ENCODE measurements at regions not wholly inside any gene's neighbourhood (a gene's known extent, or its start where the extent isn't known, plus 50 kb on each side); places are given as distances from the start of the nearest gene placed in this dataset.

DNA sequence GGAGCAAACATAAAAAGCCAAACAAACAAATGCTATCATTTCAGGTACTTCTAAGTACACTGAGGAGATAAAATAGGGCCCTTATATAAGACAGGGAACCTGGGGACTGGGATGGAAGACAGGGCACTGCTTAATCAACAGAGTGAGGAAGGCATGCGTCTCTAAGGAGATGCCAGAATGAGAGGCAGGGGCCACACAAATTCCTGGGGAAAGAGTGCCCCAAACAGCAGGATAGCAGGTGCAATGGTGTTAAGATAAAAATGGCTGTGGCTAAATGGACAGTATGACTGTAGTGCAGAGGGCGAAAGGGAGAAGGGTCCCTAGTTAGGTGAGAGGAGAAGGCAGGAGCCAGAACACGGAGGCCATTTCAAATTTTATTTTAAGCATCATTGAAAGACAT, 113.9 kb downstream of the ZBTB18 start:
- intact Hi-C loops (cut with DNase I), result no loop called here
- Histone ChIP-seq H3K4me1 (peaks cover 13 to 21% (median 16%) of the 10 kb centered on the region in 4 donors), H3K27me3 (no peaks in the 10 kb centered on the region), H3K36me3 (no peaks in the 10 kb centered on the region), H3K9me3 (no peaks in the 10 kb centered on the region), H3K4me3 (no peak overlapping the region), H3K27ac (replicated peaks in 1 of 4) (no peak overlapping the region)
- 93% methylated on average over 3 of the region's 3 CpGs for WGBS
- TF ChIP-seq EP300 (IDR thresholded peaks at IDR 0.05), result no peak
- no peak for TF ChIP-seq POLR2A (IDR thresholded peaks at IDR 0.05; ENCODE audit: low read depth)
- TF ChIP-seq POLR2AphosphoS5 (IDR thresholded peaks at IDR 0.05), result no peak
- TF ChIP-seq, protein P1, sequence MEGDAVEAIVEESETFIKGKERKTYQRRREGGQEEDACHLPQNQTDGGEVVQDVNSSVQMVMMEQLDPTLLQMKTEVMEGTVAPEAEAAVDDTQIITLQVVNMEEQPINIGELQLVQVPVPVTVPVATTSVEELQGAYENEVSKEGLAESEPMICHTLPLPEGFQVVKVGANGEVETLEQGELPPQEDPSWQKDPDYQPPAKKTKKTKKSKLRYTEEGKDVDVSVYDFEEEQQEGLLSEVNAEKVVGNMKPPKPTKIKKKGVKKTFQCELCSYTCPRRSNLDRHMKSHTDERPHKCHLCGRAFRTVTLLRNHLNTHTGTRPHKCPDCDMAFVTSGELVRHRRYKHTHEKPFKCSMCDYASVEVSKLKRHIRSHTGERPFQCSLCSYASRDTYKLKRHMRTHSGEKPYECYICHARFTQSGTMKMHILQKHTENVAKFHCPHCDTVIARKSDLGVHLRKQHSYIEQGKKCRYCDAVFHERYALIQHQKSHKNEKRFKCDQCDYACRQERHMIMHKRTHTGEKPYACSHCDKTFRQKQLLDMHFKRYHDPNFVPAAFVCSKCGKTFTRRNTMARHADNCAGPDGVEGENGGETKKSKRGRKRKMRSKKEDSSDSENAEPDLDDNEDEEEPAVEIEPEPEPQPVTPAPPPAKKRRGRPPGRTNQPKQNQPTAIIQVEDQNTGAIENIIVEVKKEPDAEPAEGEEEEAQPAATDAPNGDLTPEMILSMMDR (IDR thresholded peaks at IDR 0.05), result no peak
- no peak for DNase-seq (ENCODE audit: extremely low spot score)

DNA sequence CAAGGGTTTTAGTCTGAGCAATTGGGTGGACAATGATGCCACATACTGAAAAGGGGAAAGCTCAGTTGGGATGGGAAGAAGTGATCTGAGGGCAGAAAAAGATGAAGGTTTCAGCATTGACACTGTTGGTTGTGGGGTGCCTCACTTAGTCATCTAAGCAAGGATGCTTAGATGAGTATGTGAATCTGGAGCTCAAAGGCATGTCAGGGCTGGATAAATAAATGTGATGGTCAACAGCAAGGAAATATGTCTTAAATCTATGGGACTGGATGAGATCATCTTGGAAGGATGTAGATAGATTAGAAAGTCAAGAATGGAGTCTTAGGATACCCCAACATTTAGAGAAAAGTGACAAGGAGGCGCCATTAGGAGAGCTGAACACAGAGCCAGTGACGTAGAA, 114.6 kb downstream of the ZBTB18 start:
- Histone ChIP-seq H3K27ac (replicated peaks in 1 of 4) (no peak overlapping the region), H3K4me3 (no peak overlapping the region), H3K27me3 (no peaks in the 10 kb centered on the region), H3K36me3 (no peaks in the 10 kb centered on the region), H3K4me1 (peaks cover 13 to 21% (median 16%) of the 10 kb centered on the region in 4 donors), H3K9me3 (no peaks in the 10 kb centered on the region)
- DNase-seq (ENCODE audit: extremely low spot score), result no peak
- TF ChIP-seq POLR2AphosphoS5 (IDR thresholded peaks at IDR 0.05), result no peak
- no peak for TF ChIP-seq EP300 (IDR thresholded peaks at IDR 0.05)
- TF ChIP-seq, protein P1 (IDR thresholded peaks at IDR 0.05), result no peak
- TF ChIP-seq POLR2A (IDR thresholded peaks at IDR 0.05; ENCODE audit: low read depth), result no peak
- 100% methylated on average over 2 of the region's 2 CpGs for WGBS
- intact Hi-C loops (cut with DNase I), result no loop called here

- Histone ChIP-seq H3K36me3 (no peaks in the 10 kb centered on the region), H3K4me3 (no peak overlapping the region), H3K27me3 (no peaks in the 10 kb centered on the region), H3K4me1 (peaks cover 0 to 36% (median 32%) of the 10 kb centered on the region in 4 donors), H3K27ac (replicated peaks in 1 of 4) (no peak overlapping the region), H3K9me3 (no peaks in the 10 kb centered on the region)
- TF ChIP-seq POLR2AphosphoS5 (IDR thresholded peaks at IDR 0.05) (no peak), EP300 (IDR thresholded peaks at IDR 0.05) (no peak), POLR2A (IDR thresholded peaks at IDR 0.05; ENCODE audit: low read depth) (no peak)
- TF ChIP-seq, protein P1 (IDR thresholded peaks at IDR 0.05), result no peak
- WGBS, result 67% methylated on average over 7 of the region's 7 CpGs
- DNase-seq (ENCODE audit: extremely low spot score), result peak; percentile 64
- intact Hi-C loops (cut with DNase I), result no loop called here
Measured at GRCh38 chr1:244171241-244171985, 120.3 kb downstream of the ZBTB18 start.

DNA sequence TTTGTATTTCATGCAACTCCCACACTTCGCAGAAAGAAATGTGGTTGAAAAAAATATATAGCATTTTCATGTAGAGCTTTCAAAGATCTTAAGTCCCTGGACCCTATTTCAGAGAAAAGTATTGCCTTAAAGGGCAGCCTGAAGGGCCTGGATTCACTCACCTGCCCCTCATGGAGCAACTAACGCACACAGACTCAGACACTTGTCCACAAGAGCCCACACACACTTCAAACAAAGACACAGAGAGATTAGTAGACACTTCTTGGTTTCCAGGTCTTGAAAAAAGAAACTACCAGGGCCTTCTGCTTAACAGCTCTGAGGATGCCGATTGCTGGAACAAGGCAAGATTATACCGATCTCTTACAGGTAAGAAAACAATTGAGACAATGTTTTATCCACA, 122.2 kb downstream of the ZBTB18 start:
- Histone ChIP-seq H3K27me3 (no peaks in the 10 kb centered on the region), H3K4me3 (no peak overlapping the region), H3K36me3 (no peaks in the 10 kb centered on the region), H3K9me3 (no peaks in the 10 kb centered on the region), H3K4me1 (peaks cover 0 to 36% (median 32%) of the 10 kb centered on the region in 4 donors), H3K27ac (replicated peaks in 1 of 4) (peak overlapping the region; percentile 32 to 53 (median 41))
- no peak for DNase-seq (ENCODE audit: extremely low spot score)
- 47% methylated on average over 4 of the region's 4 CpGs for WGBS
- intact Hi-C loops (cut with DNase I), result no loop called here
- TF ChIP-seq EP300 (IDR thresholded peaks at IDR 0.05) (no peak), POLR2AphosphoS5 (IDR thresholded peaks at IDR 0.05) (no peak), POLR2A (IDR thresholded peaks at IDR 0.05; ENCODE audit: low read depth) (no peak)

DNA sequence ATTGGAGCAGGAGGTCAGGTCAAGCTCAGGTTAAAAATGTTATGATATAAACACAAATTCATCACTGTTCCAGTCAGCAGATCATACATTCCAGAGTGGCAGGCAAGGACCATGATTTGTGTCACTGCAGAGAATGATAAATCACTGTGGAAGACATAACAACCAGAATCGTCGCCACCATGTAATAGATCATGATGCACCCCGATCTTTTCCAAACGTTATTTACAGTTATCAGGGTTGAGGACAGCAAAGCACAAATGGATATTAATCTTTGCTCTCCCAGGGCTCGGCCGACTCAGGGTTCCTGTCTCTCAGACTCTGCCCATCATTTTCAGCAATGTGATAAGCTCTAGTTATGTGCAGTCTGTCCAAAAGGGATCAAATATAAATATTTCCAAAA, 122.7 kb downstream of the ZBTB18 start:
- Histone ChIP-seq H3K9me3 (no peaks in the 10 kb centered on the region), H3K36me3 (no peaks in the 10 kb centered on the region), H3K4me3 (no peak overlapping the region), H3K4me1 (peaks cover 0 to 36% (median 32%) of the 10 kb centered on the region in 4 donors), H3K27ac (replicated peaks in 1 of 4) (peak overlapping the region; percentile 32 to 53 (median 41)), H3K27me3 (no peaks in the 10 kb centered on the region)
- 48% methylated on average over 6 of the region's 6 CpGs for WGBS
- intact Hi-C loops (cut with DNase I), result no loop called here
- TF ChIP-seq, protein P1 (IDR thresholded peaks at IDR 0.05), result no peak
- DNase-seq (ENCODE audit: extremely low spot score), result no peak

Data from esophagus muscularis mucosa (tissue), 4 donors.